NOMO-1 treated with dmso at 0.1 percent for 144 hours (cell line): ENCODE measurements at regions not wholly inside any gene's neighbourhood (a gene's known extent, or its start where the extent isn't known, plus 50 kb on each side); places are given as distances from the start of the nearest gene placed in this dataset.
A peak's percentile ranks its signal among the peaks of the same experiment; 100 is the strongest.
"Not testable (repeated sequence)": the region's sequence is repeated elsewhere in the genome, so short reads cannot be mapped to it uniquely, and the experiment has no call there.

Experiments
- DNase-seq: peaks from one replicate; lab custom pipeline; 2025; ENCODE audit not compliant: unreplicated experiment; lab: John Stamatoyannopoulos, UW

DNA sequence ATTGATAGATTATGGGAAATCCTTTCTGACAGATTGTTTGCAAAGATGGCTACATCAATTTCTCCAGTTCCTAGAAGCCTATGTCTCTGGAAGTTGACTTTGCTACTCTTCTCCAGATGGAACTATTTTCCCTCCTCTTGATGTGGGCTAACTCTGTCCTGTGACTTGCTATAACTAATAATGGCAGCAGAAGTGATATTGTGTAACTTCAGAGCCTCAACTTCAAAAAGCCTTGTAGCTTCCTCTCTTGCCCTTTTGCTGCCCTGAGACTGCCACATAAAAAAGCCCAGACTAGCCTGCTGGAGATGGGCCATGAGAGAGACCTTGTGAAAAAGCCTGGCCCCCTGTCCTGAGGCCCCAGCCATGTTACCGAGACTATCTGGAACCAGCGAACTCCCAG, 210.7 kb upstream of the SLC7A11 start:
- peak; percentile 57 for DNase-seq

DNA sequence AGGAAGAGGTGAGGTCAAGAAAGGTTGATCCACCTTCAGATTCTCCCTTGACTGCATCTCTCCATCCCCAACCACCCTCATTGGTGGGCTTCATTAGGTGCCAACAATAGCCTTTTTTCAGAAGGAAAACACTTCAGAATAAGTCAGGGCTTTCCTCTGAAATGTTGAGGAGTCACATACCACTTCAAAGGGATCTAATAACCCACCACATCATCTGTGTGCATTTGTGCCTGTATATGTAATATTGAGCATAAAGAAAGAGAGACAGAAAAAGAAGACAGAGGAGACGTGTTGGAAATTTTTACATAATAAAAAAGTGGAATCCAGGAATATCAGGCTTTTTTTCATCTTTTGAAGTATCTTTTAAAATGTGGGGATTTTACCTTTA, 209.1 kb upstream of the SLC7A11 start:
- DNase-seq = no peak

DNA sequence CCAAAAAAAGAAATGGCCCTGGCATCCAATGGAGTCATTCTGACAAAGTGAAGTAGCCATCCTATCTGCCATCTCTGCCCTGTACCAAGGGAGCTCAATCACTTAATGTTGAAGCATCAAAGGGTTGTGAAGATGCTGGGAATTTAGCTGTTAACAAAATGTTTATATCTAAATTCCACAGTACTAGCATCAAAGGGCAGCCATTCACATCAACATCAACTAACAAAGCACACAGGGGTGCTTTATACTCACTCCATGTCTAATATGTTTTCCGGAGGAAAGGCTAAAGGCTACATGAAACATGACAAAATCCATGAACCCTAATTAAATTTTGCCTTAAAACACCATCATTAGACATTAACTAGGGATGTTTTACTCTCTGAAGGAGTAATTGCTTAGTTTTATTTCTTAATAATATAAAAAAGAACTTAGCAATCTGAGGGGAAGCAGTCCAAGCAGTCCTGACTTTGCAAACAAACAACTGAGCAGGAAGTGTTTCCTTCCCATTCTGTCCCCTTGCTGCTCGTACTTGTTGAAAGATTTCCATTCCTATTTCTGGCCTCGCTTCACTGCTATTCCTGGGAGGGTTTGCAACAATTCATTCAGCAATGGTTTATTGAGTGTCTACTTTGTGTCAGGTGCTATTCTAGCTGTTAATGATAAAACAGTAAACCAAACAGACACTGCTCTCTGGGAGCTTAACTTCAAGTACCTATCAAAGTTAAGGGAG, 208.6 kb upstream of the SLC7A11 start:
- no peak for DNase-seq

DNA sequence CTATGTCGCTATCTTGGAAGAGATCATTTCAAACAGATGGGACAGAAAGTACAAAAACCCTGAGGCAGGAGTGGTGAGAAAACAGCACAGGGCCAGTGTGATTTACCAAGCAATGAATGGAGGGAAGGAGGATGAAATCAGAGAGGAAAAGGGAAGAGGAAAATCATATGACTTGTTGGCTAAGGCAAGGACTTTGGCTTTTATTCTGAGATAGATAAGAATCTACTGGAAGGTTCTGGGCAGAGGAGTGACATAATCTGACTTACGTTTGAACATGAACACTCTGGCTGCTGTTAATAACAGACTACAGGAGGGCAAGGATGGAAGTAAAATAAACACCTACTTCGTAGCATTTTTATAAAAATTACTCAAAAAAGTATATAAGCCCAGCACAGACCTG, 207.8 kb upstream of the SLC7A11 start:
- DNase-seq = no peak

DNA sequence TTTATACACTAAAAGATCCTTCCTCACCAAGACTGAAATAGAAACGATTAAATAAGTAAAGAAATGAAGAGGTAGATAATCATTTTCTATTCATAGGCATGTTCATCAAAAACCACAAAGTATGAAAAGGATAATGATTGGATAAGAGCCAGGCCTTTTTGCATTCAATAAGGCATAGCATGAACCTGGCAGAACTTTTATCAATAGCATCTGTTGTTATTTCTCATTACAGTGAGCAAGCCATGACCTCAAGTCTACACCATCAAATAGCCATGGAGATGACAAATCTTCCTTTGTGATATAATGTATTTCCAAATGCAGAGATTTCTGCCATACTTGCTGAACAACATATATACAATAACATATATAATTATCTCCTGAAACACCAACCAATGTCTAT, 206.0 kb upstream of the SLC7A11 start:
- no peak for DNase-seq

DNA sequence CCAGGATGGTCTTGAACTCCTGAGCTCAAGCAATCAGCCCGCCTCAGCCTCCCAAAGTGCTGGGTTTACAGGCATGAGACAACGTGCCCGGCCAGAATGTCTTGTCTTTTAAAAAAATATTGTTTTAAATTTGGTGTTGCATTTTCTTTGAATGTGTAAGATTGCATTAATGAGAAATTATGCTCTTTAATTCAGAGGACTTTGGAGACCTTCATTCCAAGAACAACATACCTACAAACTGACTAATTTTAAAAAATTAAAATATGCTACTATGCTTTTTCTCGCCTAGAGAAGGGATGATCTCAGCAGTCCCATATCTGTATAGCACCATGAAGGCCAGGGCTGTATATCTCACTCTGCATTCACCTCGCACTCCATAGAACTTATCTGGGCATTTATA, 204.3 kb upstream of the SLC7A11 start:
- no peak for DNase-seq

DNA sequence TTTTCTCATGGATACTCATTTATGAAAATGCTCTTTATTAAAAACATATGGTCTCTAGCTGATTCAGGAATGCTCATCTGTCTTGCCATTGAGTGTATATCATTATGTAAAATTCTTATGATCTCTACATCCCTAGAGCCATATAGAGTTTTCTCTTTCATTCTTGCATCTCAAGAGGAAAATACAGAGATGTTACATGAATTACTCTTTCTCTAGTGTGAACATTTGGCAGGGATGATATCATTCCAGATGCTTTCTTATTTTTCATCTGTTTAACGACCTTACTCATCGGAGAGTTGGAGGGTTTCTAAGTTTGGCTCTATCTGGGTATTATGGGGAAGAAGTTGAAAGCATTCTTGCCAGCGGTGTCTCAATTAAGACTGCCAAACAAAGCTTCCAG, 202.9 kb upstream of the SLC7A11 start:
- no peak for DNase-seq

DNA sequence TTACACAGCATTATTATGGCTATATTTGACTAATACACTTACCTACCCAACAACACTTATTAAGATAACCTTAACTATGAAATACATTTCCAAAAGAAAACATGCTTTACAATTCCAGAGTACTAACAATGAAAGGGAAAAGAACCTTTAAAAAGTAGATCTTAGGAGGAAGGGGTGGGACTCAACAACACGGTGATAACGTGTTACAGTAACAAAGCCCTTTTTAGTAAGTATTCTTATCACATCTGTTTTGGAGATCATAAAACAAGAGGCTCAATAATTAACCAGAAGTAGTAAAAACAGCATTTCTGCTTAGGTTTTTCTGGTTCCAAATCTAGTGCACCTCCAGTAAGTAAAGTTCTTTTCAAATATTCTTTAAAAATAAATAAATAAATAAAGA, 202.1 kb upstream of the SLC7A11 start:
- no peak for DNase-seq

DNA sequence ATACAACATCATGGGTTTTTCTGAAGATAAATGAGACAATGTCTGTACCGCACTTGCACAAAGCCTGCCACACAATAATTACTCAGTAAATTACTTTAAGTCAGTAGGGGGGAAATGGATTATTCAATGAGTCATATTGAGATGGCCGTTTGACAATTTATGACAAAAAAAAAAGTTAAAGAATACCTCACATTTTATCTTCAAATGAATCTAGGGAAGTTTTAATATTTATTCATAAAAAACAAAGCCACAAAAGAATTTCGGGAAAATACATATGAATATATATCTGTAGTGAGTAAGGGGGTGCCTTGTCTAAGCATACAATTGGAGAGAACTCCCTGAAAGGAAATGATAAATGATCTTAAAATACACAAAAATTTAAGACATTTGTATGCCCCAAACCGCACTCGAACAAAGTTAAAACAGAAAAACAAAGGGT, 197.0 kb upstream of the SLC7A11 start:
- DNase-seq = no peak

DNA sequence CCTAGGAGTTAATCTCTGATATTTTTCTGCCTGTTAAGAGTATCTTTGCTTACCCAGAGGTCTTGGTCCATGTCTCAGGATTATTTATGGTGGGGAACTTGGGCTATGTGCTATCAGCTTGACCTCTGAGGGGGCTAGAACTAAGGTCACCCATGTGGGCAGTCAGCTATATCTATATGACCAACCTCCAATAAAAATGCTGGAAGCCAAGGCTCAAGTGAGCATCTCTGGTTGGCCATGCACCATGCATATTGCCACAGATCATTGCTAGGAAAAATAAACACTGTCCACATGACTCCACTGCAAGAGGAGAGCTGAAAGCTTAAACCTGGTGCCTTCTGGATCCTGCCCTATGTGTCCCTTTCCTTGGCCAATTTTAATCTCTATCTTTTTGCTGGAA, 196.5 kb upstream of the SLC7A11 start:
- no peak for DNase-seq

DNA sequence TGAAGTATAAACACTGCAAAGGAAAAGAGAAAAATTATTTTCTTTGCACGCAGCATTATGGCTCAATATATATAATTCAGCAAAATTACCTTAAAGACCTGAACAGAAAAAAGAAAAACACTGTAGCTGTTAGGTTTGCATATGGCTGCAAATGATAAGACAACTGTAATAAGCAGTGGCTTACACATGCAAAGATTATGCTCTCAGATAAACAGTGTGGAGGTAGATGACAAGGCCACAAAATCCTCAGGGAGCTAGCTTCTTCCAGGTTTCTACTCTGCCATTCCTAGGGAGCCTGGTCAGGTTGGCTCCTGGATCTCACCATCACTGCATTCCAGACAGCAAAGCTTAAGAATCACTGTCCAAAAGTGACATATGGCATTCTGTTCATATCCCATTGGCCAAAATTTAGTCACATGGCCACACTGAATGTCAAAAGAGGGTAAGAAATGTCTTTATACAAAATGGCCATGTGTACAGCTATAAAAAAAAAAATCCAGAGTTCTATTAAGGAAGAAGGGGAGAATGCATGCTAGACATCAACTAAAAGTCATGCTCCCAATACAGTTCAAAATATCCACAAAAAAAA, 195.2 kb upstream of the SLC7A11 start:
- no peak for DNase-seq

DNA sequence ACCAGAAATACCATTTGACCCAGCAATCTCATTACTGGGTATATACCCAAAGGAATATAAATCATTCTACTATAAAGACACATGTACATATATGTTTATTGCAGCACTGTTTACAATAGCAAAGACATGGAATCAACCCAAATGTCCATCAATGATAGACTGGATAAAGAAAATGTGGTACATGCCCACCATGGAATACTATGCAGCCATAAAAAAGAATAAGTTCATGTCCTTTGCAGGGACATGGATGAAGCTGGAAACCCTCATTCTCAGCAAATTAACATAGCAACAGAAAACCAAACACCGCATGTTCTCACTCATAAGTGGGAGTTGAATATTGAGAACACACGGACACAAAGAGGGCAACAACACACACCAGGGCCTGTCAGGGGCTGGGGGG, 193.6 kb upstream of the SLC7A11 start:
- DNase-seq = not testable (repeated sequence)

DNA sequence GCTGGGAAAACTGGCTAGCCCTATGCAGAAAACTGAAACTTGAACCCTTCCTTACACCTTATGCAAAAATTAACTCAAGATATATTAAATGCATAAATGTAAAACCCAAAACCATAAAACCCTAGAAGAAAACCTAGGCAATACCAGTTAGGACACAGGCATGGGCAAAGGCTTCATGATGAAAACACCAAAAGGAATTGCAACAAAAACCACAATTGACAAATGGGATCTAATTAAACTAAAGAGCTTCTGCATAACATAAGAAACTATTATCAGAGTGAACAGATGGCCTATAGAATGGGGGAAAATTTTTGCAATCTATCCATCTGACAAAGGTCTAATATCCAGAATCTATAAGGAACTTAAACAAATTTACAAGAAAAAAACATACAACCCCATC, 192.9 kb upstream of the SLC7A11 start:
- not testable (repeated sequence) for DNase-seq

DNA sequence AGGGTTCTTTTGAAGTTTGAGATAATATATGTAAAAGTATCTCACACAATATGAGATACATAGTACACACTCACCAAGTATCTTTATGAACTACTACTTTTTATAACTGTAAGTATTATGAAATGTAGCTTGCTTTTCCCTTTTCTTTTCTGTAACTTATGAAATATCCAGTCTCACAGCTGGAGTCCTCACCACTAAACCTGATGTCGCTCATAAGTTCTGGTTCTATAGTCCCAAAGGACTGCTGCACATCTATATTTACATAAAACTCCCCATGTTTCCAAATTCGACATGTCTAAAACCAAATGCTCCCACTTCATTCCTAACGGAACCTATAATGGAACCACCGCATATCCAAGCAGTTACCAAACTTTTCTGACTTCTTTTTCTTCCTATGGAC, 186.5 kb upstream of the SLC7A11 start:
- DNase-seq = no peak

DNA sequence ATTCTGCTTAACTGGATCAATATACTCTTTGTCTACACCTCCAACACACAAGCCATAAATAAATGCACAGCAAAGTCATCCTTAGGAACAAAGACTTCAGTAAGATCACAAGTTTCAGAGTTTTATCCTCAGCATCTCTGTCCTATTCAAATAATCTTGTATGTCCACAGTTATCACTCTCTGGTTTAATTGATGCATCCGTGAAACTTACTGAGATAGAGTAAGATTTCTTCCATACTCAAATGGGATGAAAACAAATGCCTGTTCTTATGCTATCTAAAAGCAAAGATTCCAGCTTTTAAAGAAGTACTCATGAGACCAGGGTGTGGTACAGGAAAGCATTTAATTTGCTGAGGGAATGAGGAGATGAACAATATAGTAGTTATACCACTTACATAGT, 184.6 kb upstream of the SLC7A11 start:
- no peak for DNase-seq

DNA sequence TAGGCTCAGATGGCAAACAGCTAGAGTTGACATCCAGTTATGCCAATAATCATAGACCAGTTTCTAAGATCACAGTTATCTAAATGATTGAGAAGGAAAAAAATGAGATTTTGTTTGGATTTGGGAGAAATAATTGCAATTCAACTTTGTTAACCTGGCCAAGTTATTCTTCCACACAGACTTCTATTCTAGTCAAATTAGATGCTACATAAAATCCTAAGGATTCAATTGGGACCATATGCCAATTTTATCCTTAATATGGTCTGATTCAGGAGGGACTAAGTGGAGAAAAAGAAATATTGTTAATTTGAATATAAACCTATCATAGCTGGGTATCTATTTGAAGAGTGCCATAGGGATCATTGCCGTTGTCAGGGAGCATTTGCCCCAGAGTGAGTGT, 178.3 kb upstream of the SLC7A11 start:
- DNase-seq = no peak

DNA sequence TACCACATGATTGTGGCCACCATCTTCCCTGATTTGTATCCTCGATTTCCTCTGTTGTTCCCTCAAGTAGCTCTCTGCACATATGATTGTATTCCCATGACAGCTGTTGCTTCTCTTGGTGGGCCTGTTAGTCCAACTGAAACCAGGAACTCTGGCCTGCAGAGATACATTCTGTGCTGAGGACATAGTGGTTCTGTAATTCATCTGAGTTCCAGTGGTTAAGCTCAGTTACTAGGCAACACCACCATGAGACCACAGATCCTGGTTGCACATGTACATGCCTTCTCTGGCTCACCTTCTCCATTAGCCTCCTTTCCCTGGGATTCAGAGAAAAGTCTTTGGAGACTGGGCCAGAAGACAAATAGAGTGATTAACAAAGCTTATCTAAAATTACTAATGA, 172.1 kb upstream of the SLC7A11 start:
- DNase-seq = no peak

DNA sequence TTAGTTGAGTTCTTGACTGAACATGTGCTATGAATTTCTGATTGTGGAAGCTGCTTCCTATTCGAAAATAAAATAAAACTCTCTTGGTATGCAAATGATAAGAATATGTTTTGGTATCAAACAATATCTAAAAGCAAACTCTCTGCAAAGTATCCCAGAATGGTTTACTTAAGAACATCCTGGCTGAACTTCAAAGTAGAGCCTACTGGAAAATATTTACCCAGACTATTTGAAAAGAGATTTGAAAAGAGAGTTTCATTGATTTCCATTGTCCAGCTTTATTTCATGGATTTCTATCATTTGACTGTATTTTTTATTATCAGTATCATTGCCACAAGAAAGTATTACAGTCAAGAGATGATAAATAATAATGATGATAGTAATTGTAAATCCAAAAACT, 171.1 kb upstream of the SLC7A11 start:
- DNase-seq = no peak

DNA sequence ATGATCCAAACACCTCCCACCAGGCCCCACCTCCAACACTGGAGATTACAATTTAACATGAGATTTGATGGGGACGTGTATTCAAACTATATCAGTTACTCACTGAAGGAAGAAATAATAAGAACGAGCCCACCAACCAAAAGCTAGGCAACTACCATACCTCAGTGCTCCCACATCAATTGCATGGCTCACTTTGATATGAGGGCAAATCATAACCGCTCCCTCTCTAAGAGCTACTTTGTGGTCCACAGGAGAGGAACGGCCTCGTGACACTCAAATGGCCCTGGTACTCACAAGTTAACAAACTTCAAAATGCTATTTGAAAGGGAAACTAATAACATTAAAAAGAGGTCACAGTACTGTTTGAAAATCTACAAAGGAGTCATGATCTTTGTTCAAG, 170.7 kb upstream of the SLC7A11 start:
- no peak for DNase-seq

DNA sequence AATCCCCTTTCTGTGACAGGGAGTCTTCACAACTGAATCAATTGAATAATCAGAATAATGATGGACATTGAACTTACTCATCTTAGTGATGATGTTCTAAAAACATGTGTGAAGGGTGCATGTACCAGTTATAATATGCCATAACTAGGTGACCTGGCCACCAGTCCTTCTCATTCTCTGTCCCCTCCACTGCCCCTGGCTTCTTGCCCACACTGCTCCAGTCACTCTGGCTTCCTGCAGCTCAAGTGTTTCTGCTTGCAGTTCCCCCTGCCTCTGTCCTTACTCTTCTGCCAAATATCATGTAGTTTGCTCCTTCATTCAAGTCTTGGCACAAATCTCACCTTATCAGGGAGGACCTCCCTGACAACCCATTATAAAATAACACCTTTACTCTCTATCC, 168.1 kb upstream of the SLC7A11 start:
- DNase-seq = no peak

DNA sequence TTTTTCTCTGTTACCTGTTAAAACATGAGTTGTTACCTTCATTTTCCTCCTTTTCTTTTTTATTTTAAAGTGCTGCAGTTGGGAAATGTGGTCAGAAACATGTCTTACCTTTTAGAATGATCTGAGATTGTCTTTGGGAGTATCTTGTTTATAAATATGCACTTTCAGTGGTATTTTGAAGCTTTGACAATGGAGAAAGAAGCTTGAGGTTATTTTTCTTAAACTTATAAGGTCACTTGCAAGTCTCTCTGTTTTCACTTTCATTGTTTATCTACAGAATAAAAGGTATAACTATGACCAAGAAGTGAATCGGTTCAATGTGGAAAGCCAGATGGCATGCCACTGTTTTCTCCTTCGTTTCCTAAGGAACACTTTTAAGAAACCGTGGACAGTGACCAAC, 167.5 kb upstream of the SLC7A11 start:
- no peak for DNase-seq

DNA sequence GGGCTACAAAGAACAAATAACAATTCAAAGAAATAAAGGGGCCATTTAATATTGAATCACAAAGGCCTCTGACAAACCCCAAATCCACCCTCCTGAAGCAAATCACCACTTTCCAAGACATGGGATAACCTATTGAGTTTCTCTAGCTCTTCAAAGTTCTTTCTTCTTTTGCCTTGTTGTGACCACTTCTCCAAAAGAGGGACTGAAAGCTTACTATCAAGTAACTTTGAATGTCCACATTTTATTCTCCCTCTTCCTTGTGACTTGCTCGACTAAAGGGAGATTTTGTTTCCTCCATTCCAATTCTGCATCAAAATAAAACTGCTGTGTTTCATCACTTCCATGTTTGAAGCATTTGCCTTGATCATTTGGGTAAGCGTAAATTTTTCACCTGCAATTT, 166.6 kb upstream of the SLC7A11 start:
- DNase-seq = no peak

DNA sequence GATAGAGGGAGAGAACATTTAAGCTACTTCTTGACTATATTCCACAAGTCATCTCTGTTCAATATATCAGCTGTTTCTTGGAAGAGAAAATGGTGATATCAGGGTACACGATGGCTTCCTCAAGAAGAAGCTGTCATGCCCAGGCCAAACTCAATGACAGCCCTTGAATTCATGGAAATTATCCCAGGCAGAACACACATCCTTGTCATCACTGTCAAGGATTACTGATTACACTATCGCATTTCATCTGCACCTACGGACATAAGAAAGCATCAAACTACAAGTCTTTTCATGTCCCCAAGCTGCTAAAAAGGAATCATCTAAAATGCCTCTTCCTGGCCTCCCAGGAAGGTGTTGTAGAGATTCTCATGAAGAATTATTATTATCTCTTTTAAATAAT, 165.2 kb upstream of the SLC7A11 start:
- DNase-seq = no peak
